Cardiac muscle cell (in vitro differentiated cells and primary cell): ENCODE measurements at regions not wholly inside any gene's neighbourhood (a gene's known extent, or its start where the extent isn't known, plus 50 kb on each side); places are given as distances from the start of the nearest gene placed in this dataset.

Source experiments
- DNase-seq, 2 donors: peaks; one replicate each; pipeline versions ENCODE4 v3.0.0 to v3.0.0-alpha.2; 2010 to 2017; ENCODE audit warnings: low read depth in 1 of 2, low spot score in 1 of 2
- H3K27ac ChIP-seq: fragments of 200-600 bp; sonication (generic); 2 replicates; pipeline ENCODE4 v1.5.1; 2016
- H3K27me3 ChIP-seq: fragments of 200-600 bp; sonication (generic); 2 replicates; pipeline ENCODE4 v1.6.0; 2016; ENCODE audit warnings: control low read depth
- H3K36me3 ChIP-seq: fragments of 200-600 bp; sonication (generic); 2 replicates; pipeline ENCODE4 v1.5.1; 2016; ENCODE audit warnings: control low read depth
- H3K4me1 ChIP-seq: fragments of 200-600 bp; sonication (generic); 2 replicates; pipeline ENCODE4 v1.8.1; 2017; ENCODE audit warnings: low read depth, mild to moderate bottlenecking, mixed run types
- H3K4me3 ChIP-seq: fragments of 200-600 bp; sonication (generic); 2 replicates; pipeline ENCODE4 v1.5.1; 2016; ENCODE audit warnings: mild to moderate bottlenecking
- H3K9me3 ChIP-seq: fragments of 200-600 bp; sonication (generic); 2 replicates; pipeline ENCODE4 v1.5.1; 2017; ENCODE audit warnings: low read depth, mild to moderate bottlenecking, control low read depth
- CTCF ChIP-seq: IDR thresholded peaks from 2 replicates; pipeline ENCODE4 v1.5.1; 2012; ENCODE audit warnings: low read depth, mild to moderate bottlenecking, low read length

GRCh38 chr4:44038811-44039210 is 409.8 kb downstream of the KCTD8 start:
- no peak for DNase-seq
- no peaks in the 10 kb centered on the region for H3K27me3 ChIP-seq
- no peaks in the 10 kb centered on the region for H3K4me1 ChIP-seq
- H3K4me3 ChIP-seq: no peak overlapping the region
- H3K9me3 ChIP-seq: no peaks in the 10 kb centered on the region
- no peak overlapping the region for H3K27ac ChIP-seq
- H3K36me3 ChIP-seq: no peaks in the 10 kb centered on the region
- no peak for TF ChIP-seq CTCF

- no peak overlapping the region for H3K4me3 ChIP-seq
- no peaks in the 10 kb centered on the region for H3K9me3 ChIP-seq
- no peaks in the 10 kb centered on the region for H3K27me3 ChIP-seq
- no peak overlapping the region for H3K27ac ChIP-seq
- DNase-seq: no peak
- no peaks in the 10 kb centered on the region for H3K36me3 ChIP-seq
- no peak for TF ChIP-seq CTCF
- no peaks in the 10 kb centered on the region for H3K4me1 ChIP-seq
Observed at GRCh38 chr4:44046491-44046890, 402.1 kb downstream of the KCTD8 start.

- Histone ChIP-seq H3K27me3 (no peaks in the 10 kb centered on the region), H3K4me1 (no peaks in the 10 kb centered on the region), H3K4me3 (no peak overlapping the region), H3K9me3 (no peaks in the 10 kb centered on the region), H3K27ac (no peak overlapping the region), H3K36me3 (no peaks in the 10 kb centered on the region)
- DNase-seq: peak in 1 of 2 donors; percentile 3
- TF ChIP-seq CTCF: no peak
Observed at GRCh38 chr4:44056721-44057151, 391.9 kb downstream of the KCTD8 start.

GRCh38 chr4:44070843-44071242 is 377.8 kb downstream of the KCTD8 start:
- Histone ChIP-seq H3K4me1 (no peaks in the 10 kb centered on the region), H3K27me3 (no peaks in the 10 kb centered on the region), H3K36me3 (no peaks in the 10 kb centered on the region), H3K4me3 (no peak overlapping the region), H3K27ac (no peak overlapping the region), H3K9me3 (no peaks in the 10 kb centered on the region)
- no peak for TF ChIP-seq CTCF
- no peak for DNase-seq

- TF ChIP-seq CTCF: no peak
- DNase-seq: no peak
- Histone ChIP-seq H3K9me3 (no peaks in the 10 kb centered on the region), H3K36me3 (no peaks in the 10 kb centered on the region), H3K4me3 (no peak overlapping the region), H3K27me3 (no peaks in the 10 kb centered on the region), H3K4me1 (no peaks in the 10 kb centered on the region), H3K27ac (no peak overlapping the region)
Observed at GRCh38 chr4:44071959-44072955, 376.4 kb downstream of the KCTD8 start.
